ENCODE measurements at regions not wholly inside any gene's neighbourhood (a gene's known extent, or its start where the extent isn't known, plus 50 kb on each side); places are given as distances from the start of the nearest gene placed in this dataset.

GRCh38 chr9:118711843-118712242 lies 657.4 kb downstream of the BRINP1 start:
- H3K9me3 ChIP-seq (ENCODE audit: control insufficient read depth, low read depth, low read length): no peaks in the 10 kb centered on the region
- TF ChIP-seq CTCF (optimal IDR thresholded peaks at IDR 0.05 in 1 of 3, IDR thresholded peaks at IDR 0.05 in 1 of 3, conservative IDR thresholded peaks at IDR 0.05 in 1 of 3; ENCODE audit: extremely low read depth in 1 of 3, insufficient read depth in 2 of 3, low read length in 3 of 3) (no peak), EZH2 (IDR thresholded peaks at IDR 0.05; ENCODE audit: low read length) (no peak)
- H3K4me3 ChIP-seq (ENCODE audit: control insufficient read depth in 2 of 3, extremely low read depth in 1 of 3, insufficient read depth in 2 of 3, low read depth in 1 of 3, low read length in 3 of 3): no peak overlapping the region
- DNase-seq (ENCODE audit: low read depth, low spot score): no peak
- no peak overlapping the region for H2AFZ ChIP-seq (ENCODE audit: control insufficient read depth, low read length)
- no peak overlapping the region for H3K27ac ChIP-seq (ENCODE audit: control insufficient read depth, insufficient read depth, low read length)
- H3K4me1 ChIP-seq (ENCODE audit: control insufficient read depth, extremely low read depth, insufficient read depth, low read length): no peaks in the 10 kb centered on the region
- no peaks in the 10 kb centered on the region for H3K36me3 ChIP-seq (ENCODE audit: control insufficient read depth in 2 of 2, extremely low read depth in 1 of 2, insufficient read depth in 2 of 2, low read length in 2 of 2)
- dilution Hi-C loops (cut with MboI; ENCODE audit: extremely low pct_ligation_motif_present, low sequenced_read_pairs): no loop called here
- no peaks in the 10 kb centered on the region for H3K9me1 ChIP-seq (ENCODE audit: control insufficient read depth, extremely low read depth, insufficient read depth, low read length)
- no peak for FAIRE-seq
- H3K27me3 ChIP-seq (ENCODE audit: control insufficient read depth, extremely low read depth, insufficient read depth, low read length): no peaks in the 10 kb centered on the region
- no peak overlapping the region for H3K4me2 ChIP-seq (ENCODE audit: control insufficient read depth, extremely low read depth, insufficient read depth, low read depth, low read length)
- H3K79me2 ChIP-seq (ENCODE audit: control insufficient read depth, insufficient read depth, low read length): no peaks in the 10 kb centered on the region
- H4K20me1 ChIP-seq (ENCODE audit: control insufficient read depth, extremely low read depth, insufficient read depth, low read length): no peaks in the 10 kb centered on the region
- no peak overlapping the region for H3K9ac ChIP-seq (ENCODE audit: control insufficient read depth, extremely low read depth, insufficient read depth, low read length)

- Histone ChIP-seq H3K4me1 (ENCODE audit: control insufficient read depth, extremely low read depth, insufficient read depth, low read length) (no peaks in the 10 kb centered on the region), H2AFZ (ENCODE audit: control insufficient read depth, low read length) (no peak overlapping the region), H3K79me2 (ENCODE audit: control insufficient read depth, insufficient read depth, low read length) (no peaks in the 10 kb centered on the region), H3K4me3 (ENCODE audit: control insufficient read depth in 2 of 3, extremely low read depth in 1 of 3, insufficient read depth in 2 of 3, low read depth in 1 of 3, low read length in 3 of 3) (no peak overlapping the region), H4K20me1 (ENCODE audit: control insufficient read depth, extremely low read depth, insufficient read depth, low read length) (no peaks in the 10 kb centered on the region), H3K4me2 (ENCODE audit: control insufficient read depth, extremely low read depth, insufficient read depth, low read depth, low read length) (no peak overlapping the region), H3K36me3 (ENCODE audit: control insufficient read depth in 2 of 2, extremely low read depth in 1 of 2, insufficient read depth in 2 of 2, low read length in 2 of 2) (no peaks in the 10 kb centered on the region), H3K9me3 (ENCODE audit: control insufficient read depth, low read depth, low read length) (no peaks in the 10 kb centered on the region), H3K9me1 (ENCODE audit: control insufficient read depth, extremely low read depth, insufficient read depth, low read length) (no peaks in the 10 kb centered on the region), H3K27me3 (ENCODE audit: control insufficient read depth, extremely low read depth, insufficient read depth, low read length) (no peaks in the 10 kb centered on the region), H3K9ac (ENCODE audit: control insufficient read depth, extremely low read depth, insufficient read depth, low read length) (no peak overlapping the region), H3K27ac (ENCODE audit: control insufficient read depth, insufficient read depth, low read length) (no peak overlapping the region)
- FAIRE-seq (no peak), DNase-seq (ENCODE audit: low read depth, low spot score) (no peak)
- dilution Hi-C loops (cut with MboI; ENCODE audit: extremely low pct_ligation_motif_present, low sequenced_read_pairs): no loop called here
- TF ChIP-seq EZH2 (IDR thresholded peaks at IDR 0.05; ENCODE audit: low read length) (no peak), CTCF (optimal IDR thresholded peaks at IDR 0.05 in 1 of 3, IDR thresholded peaks at IDR 0.05 in 1 of 3, conservative IDR thresholded peaks at IDR 0.05 in 1 of 3; ENCODE audit: extremely low read depth in 1 of 3, insufficient read depth in 2 of 3, low read length in 3 of 3) (no peak)
Measured at GRCh38 chr9:118721276-118721675, 648.0 kb downstream of the BRINP1 start.
